H1 (cell line): ENCODE measurements at regions not wholly inside any gene's neighbourhood (a gene's known extent, or its start where the extent isn't known, plus 50 kb on each side); places are given as distances from the start of the nearest gene placed in this dataset.

Source experiments
- BACH1 ChIP-seq: IDR thresholded peaks from 2 replicates; pipeline ENCODE4 v1.6.1; 2012; ENCODE audit warnings: low read length, improper control_type of control experiment
- CEBPB ChIP-seq: IDR thresholded peaks from 2 replicates; pipeline ENCODE4 v1.6.1; 2012; ENCODE audit warnings: low read depth, low read length
- CHD1 ChIP-seq: IDR thresholded peaks from 2 replicates; pipeline ENCODE4 v1.6.1; 2012; ENCODE audit warnings: low read depth, low read length, improper control_type of control experiment
- CHD2 ChIP-seq: IDR thresholded peaks from 2 replicates; pipeline ENCODE4 v1.6.1; 2012; ENCODE audit warnings: low read length, improper control_type of control experiment
- HDAC2 ChIP-seq, 2 experiments: fragments of 300-600 bp in 1 of 2; sonication (generic) in 1 of 2; IDR thresholded peaks; 2 replicates each; pipeline ENCODE4 v1.6.1; 2011 to 2012; ENCODE audit warnings: low read depth in 2 of 2, low read length in 2 of 2, mild to moderate bottlenecking in 2 of 2, moderate library complexity in 2 of 2, borderline replicate concordance in 1 of 2, inconsistent platforms in 1 of 2
- KDM1A ChIP-seq: fragments of 200-600, 300-600 bp; sonication (generic); IDR thresholded peaks from 2 replicates; pipeline ENCODE4 v1.7.1; 2016; ENCODE audit warnings: mild to moderate bottlenecking, low read length, borderline replicate concordance
- KDM5A ChIP-seq: fragments of 200-600 bp; IDR thresholded peaks from 2 replicates; pipeline ENCODE4 v1.7.1; 2012; ENCODE audit warnings: mild to moderate bottlenecking, low read length, inconsistent platforms, mixed read lengths
- NRF1 ChIP-seq: IDR thresholded peaks from 2 replicates; pipeline ENCODE4 v1.6.1; 2011; ENCODE audit warnings: mild to moderate bottlenecking, low read depth, low read length, improper control_type of control experiment
- POLR2A ChIP-seq, 2 experiments: IDR thresholded peaks; 1 replicate in 1 of 2; 2 replicates in 1 of 2; pipeline ENCODE4 v1.6.1; 2011; ENCODE audit warnings: low read depth in 2 of 2, low read length in 2 of 2, mild to moderate bottlenecking in 2 of 2; ENCODE audit errors: control extremely low read depth in 1 of 2
- SIX5 ChIP-seq: IDR thresholded peaks from 2 replicates; pipeline ENCODE4 v1.6.1; 2011; ENCODE audit warnings: mild to moderate bottlenecking, low read depth, low read length
- TCF12 ChIP-seq: IDR thresholded peaks from 2 replicates; pipeline ENCODE4 v1.6.1; 2011; ENCODE audit warnings: low read depth, mild to moderate bottlenecking, low read length
- TEAD4 ChIP-seq: IDR thresholded peaks from 2 replicates; pipeline ENCODE4 v1.6.1; 2012; ENCODE audit warnings: low read depth, low read length, inconsistent platforms, mixed read lengths
- TF ChIP-seq, protein P1 (sequence below): fragments of 300-600 bp; sonication (generic); IDR thresholded peaks from 2 replicates; pipeline ENCODE4 v1.7.1; 2012; ENCODE audit warnings: low read length, moderate library complexity, mild to moderate bottlenecking, inconsistent platforms; ENCODE audit not compliant: insufficient replicate concordance
- TF ChIP-seq, protein P2 (sequence below): IDR thresholded peaks from 2 replicates; pipeline ENCODE4 v1.6.1; 2012; ENCODE audit warnings: inconsistent platforms

- TF ChIP-seq, protein P1, sequence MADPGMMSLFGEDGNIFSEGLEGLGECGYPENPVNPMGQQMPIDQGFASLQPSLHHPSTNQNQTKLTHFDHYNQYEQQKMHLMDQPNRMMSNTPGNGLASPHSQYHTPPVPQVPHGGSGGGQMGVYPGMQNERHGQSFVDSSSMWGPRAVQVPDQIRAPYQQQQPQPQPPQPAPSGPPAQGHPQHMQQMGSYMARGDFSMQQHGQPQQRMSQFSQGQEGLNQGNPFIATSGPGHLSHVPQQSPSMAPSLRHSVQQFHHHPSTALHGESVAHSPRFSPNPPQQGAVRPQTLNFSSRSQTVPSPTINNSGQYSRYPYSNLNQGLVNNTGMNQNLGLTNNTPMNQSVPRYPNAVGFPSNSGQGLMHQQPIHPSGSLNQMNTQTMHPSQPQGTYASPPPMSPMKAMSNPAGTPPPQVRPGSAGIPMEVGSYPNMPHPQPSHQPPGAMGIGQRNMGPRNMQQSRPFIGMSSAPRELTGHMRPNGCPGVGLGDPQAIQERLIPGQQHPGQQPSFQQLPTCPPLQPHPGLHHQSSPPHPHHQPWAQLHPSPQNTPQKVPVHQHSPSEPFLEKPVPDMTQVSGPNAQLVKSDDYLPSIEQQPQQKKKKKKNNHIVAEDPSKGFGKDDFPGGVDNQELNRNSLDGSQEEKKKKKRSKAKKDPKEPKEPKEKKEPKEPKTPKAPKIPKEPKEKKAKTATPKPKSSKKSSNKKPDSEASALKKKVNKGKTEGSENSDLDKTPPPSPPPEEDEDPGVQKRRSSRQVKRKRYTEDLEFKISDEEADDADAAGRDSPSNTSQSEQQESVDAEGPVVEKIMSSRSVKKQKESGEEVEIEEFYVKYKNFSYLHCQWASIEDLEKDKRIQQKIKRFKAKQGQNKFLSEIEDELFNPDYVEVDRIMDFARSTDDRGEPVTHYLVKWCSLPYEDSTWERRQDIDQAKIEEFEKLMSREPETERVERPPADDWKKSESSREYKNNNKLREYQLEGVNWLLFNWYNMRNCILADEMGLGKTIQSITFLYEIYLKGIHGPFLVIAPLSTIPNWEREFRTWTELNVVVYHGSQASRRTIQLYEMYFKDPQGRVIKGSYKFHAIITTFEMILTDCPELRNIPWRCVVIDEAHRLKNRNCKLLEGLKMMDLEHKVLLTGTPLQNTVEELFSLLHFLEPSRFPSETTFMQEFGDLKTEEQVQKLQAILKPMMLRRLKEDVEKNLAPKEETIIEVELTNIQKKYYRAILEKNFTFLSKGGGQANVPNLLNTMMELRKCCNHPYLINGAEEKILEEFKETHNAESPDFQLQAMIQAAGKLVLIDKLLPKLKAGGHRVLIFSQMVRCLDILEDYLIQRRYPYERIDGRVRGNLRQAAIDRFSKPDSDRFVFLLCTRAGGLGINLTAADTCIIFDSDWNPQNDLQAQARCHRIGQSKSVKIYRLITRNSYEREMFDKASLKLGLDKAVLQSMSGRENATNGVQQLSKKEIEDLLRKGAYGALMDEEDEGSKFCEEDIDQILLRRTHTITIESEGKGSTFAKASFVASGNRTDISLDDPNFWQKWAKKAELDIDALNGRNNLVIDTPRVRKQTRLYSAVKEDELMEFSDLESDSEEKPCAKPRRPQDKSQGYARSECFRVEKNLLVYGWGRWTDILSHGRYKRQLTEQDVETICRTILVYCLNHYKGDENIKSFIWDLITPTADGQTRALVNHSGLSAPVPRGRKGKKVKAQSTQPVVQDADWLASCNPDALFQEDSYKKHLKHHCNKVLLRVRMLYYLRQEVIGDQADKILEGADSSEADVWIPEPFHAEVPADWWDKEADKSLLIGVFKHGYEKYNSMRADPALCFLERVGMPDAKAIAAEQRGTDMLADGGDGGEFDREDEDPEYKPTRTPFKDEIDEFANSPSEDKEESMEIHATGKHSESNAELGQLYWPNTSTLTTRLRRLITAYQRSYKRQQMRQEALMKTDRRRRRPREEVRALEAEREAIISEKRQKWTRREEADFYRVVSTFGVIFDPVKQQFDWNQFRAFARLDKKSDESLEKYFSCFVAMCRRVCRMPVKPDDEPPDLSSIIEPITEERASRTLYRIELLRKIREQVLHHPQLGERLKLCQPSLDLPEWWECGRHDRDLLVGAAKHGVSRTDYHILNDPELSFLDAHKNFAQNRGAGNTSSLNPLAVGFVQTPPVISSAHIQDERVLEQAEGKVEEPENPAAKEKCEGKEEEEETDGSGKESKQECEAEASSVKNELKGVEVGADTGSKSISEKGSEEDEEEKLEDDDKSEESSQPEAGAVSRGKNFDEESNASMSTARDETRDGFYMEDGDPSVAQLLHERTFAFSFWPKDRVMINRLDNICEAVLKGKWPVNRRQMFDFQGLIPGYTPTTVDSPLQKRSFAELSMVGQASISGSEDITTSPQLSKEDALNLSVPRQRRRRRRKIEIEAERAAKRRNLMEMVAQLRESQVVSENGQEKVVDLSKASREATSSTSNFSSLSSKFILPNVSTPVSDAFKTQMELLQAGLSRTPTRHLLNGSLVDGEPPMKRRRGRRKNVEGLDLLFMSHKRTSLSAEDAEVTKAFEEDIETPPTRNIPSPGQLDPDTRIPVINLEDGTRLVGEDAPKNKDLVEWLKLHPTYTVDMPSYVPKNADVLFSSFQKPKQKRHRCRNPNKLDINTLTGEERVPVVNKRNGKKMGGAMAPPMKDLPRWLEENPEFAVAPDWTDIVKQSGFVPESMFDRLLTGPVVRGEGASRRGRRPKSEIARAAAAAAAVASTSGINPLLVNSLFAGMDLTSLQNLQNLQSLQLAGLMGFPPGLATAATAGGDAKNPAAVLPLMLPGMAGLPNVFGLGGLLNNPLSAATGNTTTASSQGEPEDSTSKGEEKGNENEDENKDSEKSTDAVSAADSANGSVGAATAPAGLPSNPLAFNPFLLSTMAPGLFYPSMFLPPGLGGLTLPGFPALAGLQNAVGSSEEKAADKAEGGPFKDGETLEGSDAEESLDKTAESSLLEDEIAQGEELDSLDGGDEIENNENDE, result no peak
- no peak for TF ChIP-seq SIX5
- no peak for TF ChIP-seq CHD1
- TF ChIP-seq POLR2A (IDR thresholded peaks at IDR 0.05; ENCODE audit: control extremely low read depth in 1 of 2, low read depth in 2 of 2, low read length in 2 of 2), result no peak
- TF ChIP-seq CEBPB, result no peak
- no peak for TF ChIP-seq TEAD4
- no peak for TF ChIP-seq KDM5A
- TF ChIP-seq TCF12, result no peak
- TF ChIP-seq CHD2, result no peak
- TF ChIP-seq, protein P2, sequence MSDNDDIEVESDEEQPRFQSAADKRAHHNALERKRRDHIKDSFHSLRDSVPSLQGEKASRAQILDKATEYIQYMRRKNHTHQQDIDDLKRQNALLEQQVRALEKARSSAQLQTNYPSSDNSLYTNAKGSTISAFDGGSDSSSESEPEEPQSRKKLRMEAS, result no peak
- TF ChIP-seq KDM1A, result no peak
- no peak for TF ChIP-seq NRF1
- TF ChIP-seq BACH1, result no peak
- no peak for TF ChIP-seq HDAC2 (IDR thresholded peaks at IDR 0.05; ENCODE audit: borderline replicate concordance in 1 of 2, low read depth in 2 of 2, low read length in 2 of 2)
These were observed 268.2 kb downstream of the PCNX1 start (continued) for GRCh38 chr14:71175491-71175890.
